ENCODE measurements at regions not wholly inside any gene's neighbourhood (a gene's known extent, or its start where the extent isn't known, plus 50 kb on each side); places are given as distances from the start of the nearest gene placed in this dataset.

DNA sequence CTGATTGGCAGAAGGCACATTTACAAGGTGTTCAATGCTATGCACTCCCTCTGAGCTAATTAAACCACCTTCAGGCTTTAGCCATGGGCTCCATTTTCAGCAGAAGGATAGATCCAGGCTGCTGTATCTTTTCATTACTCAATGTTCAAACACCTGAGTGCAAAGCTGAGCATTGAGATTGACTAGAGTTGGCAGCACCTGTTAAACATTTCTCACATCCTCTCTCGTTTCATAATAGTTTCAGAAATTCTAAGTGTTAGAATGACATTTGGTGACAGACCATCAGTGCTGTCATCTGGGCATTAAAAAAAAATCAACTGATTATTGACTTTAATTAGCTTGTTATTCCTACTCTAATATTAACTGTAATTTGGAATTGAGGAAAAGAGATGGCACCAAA lies 187.1 kb upstream of the SEMA3E start:
- H4K20me1 ChIP-seq (replicated peaks in 1 of 2; ENCODE audit: control insufficient read depth in 1 of 2, insufficient read depth in 2 of 2, low read length in 2 of 2): no peaks in the 10 kb centered on the region
- H4K5ac ChIP-seq (ENCODE audit: insufficient read length, low read depth, low read length): no peak overlapping the region
- H3K9ac ChIP-seq (replicated peaks in 1 of 4; ENCODE audit: extremely low read depth in 1 of 4, low read depth in 3 of 4, low read length in 3 of 4): no peak overlapping the region
- no peaks in the 10 kb centered on the region for H3K27me3 ChIP-seq (replicated peaks in 1 of 4; ENCODE audit: control insufficient read depth in 3 of 4, extremely low read depth in 1 of 4, insufficient read depth in 3 of 4, low read length in 3 of 4)
- no peak overlapping the region for H2BK20ac ChIP-seq (ENCODE audit: low read length)
- no peak overlapping the region for H3K18ac ChIP-seq (ENCODE audit: extremely low read depth, low read length)
- no peak overlapping the region for H3K27ac ChIP-seq (ENCODE audit: low read depth, low read length)
- H2BK12ac ChIP-seq (ENCODE audit: low read depth, low read length): no peak overlapping the region
- ChIA-PET CTCF (ENCODE audit: partially characterized antibody) (interaction anchor here (0.6 kb wide), 2 partner anchors 21 to 405 kb away, joined by 3 read pairs; no protein-coding TSS in a partner anchor), POLR2A (ENCODE audit: partially characterized antibody) (no interaction called here)
- H3K79me2 ChIP-seq (ENCODE audit: control insufficient read depth in 1 of 2, insufficient read depth in 2 of 2, low read length in 2 of 2): no peaks in the 10 kb centered on the region
- no peak overlapping the region for H2AFZ ChIP-seq (ENCODE audit: low read length)
- H2BK15ac ChIP-seq (ENCODE audit: low read length): no peak overlapping the region
- 83% methylated on average over 1 of the region's 1 CpG; no CpG with 5 or more reads in 1 of the 2 experiments for whole genome bisulfite sequencing, 2 experiments (ENCODE audit: extremely low coverage in 1 of 2, insufficient coverage in 1 of 2, insufficient read length in 1 of 2, insufficient replicate concordance in 2 of 2, low coverage in 1 of 2, low lambda C conversion rate in 2 of 2, missing lambda C conversion rate in 1 of 2)
- H3K56ac ChIP-seq (replicated peaks; ENCODE audit: insufficient read length, low read depth, low read length): no peak overlapping the region
- H3K4me3 ChIP-seq (ENCODE audit: extremely low read depth in 1 of 4, insufficient read depth in 2 of 4, low read depth in 3 of 4, low read length in 4 of 4): no peak overlapping the region
- no peak overlapping the region for H3K23ac ChIP-seq (ENCODE audit: insufficient read length)
- no peak overlapping the region for H3K14ac ChIP-seq (ENCODE audit: insufficient read length)
- H3K9me3 ChIP-seq (ENCODE audit: insufficient read depth in 2 of 2, low read depth in 1 of 2, low read length in 1 of 2): no peaks in the 10 kb centered on the region
- DNase-seq (ENCODE audit: low read depth in 1 of 2, low spot score in 2 of 2): no peak
- H3K4me2 ChIP-seq (ENCODE audit: insufficient read depth in 1 of 2, low read depth in 2 of 2, low read length in 2 of 2): no peak overlapping the region
- no peaks in the 10 kb centered on the region for H3K79me1 ChIP-seq (ENCODE audit: low read depth, low read length)
- no peaks in the 10 kb centered on the region for H3K23me2 ChIP-seq (ENCODE audit: low read depth, low read length)
- FAIRE-seq: no peak
- no peak overlapping the region for H3K4ac ChIP-seq (replicated peaks; ENCODE audit: insufficient read length, low read depth, low read length)
- H2BK5ac ChIP-seq (ENCODE audit: low read depth, low read length): no peak overlapping the region
- no peak overlapping the region for H2BK120ac ChIP-seq (replicated peaks; ENCODE audit: low read depth, low read length)
- no peak overlapping the region for H2AK5ac ChIP-seq (ENCODE audit: low read depth, low read length)
- no peaks in the 10 kb centered on the region for H3K36me3 ChIP-seq (ENCODE audit: control insufficient read depth in 2 of 4, insufficient read depth in 4 of 4, low read length in 3 of 4)
- no peak overlapping the region for H4K91ac ChIP-seq (replicated peaks; ENCODE audit: insufficient read length, low read length)
- H4K8ac ChIP-seq (ENCODE audit: extremely low read depth, insufficient read depth, low read length): no peak overlapping the region
- peaks cover 0 to 10% (median 3%) of the 10 kb centered on the region in 4 experiments; a peak in 2 of 7 replicates for H3K4me1 ChIP-seq (replicated peaks in 1 of 4; ENCODE audit: control insufficient read depth in 3 of 4, insufficient read depth in 4 of 4, low read length in 3 of 4)
- TF ChIP-seq CBX5 (IDR thresholded peaks at IDR 0.05; ENCODE audit: low read depth, low read length) (no peak), NANOG (IDR thresholded peaks at IDR 0.05; ENCODE audit: insufficient read depth, low read depth, low read length, poor library complexity, severe bottlenecking) (no peak), YY1 (IDR thresholded peaks at IDR 0.05; ENCODE audit: low read depth, low read length) (no peak), BCL11A (IDR thresholded peaks at IDR 0.05; ENCODE audit: low read depth in 2 of 2, low read length in 2 of 2) (no peak), CHD2 (IDR thresholded peaks at IDR 0.05; ENCODE audit: low read length) (no peak), EGR1 (IDR thresholded peaks at IDR 0.05; ENCODE audit: borderline replicate concordance, low read depth, low read length) (no peak), GTF2F1 (IDR thresholded peaks at IDR 0.05; ENCODE audit: borderline replicate concordance, low read depth, low read length) (no peak), KDM1A (IDR thresholded peaks at IDR 0.05; ENCODE audit: borderline replicate concordance, low read length) (no peak)
- TF ChIP-seq, protein P1, sequence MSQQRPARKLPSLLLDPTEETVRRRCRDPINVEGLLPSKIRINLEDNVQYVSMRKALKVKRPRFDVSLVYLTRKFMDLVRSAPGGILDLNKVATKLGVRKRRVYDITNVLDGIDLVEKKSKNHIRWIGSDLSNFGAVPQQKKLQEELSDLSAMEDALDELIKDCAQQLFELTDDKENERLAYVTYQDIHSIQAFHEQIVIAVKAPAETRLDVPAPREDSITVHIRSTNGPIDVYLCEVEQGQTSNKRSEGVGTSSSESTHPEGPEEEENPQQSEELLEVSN (IDR thresholded peaks at IDR 0.05): no peak
- TF ChIP-seq, protein P2, sequence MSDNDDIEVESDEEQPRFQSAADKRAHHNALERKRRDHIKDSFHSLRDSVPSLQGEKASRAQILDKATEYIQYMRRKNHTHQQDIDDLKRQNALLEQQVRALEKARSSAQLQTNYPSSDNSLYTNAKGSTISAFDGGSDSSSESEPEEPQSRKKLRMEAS (IDR thresholded peaks at IDR 0.05): no peak

Data from H1 (cell line).